ENCODE measurements at regions not wholly inside any gene's neighbourhood (a gene's known extent, or its start where the extent isn't known, plus 50 kb on each side); places are given as distances from the start of the nearest gene placed in this dataset.

DNA sequence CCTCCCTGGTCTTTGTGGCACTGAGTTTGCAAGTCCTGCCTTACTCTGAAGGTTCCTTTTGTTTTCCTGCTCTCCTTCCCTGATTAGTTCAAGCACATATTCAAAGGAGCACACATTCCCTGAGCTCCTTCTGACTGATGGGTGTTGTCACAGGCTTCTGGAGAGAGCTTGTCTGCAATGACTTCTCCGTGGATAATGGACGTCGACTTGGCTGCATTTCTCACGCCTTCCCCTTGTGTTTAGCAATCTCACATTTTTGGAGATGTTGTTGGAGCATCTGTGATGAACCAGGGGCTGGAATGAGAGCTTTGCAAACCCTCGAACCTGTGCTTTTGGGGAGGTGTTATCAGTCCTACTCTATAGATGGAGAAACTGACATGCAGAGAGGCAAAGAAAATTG lies 375.4 kb upstream of the PROK2 start:
- no peak for DNase-seq
- Mint-ChIP-seq H3K27me3 (no peaks in the 10 kb centered on the region), H3K36me3 (ENCODE audit: low read depth) (no peaks in the 10 kb centered on the region), H3K27ac (no peak overlapping the region), H3K4me3 (no peak overlapping the region), H3K9me3 (no peaks in the 10 kb centered on the region), H3K4me1 (no peaks in the 10 kb centered on the region)
- ChIA-PET CTCF (interaction anchor here (0.6 to 1.3 kb wide), 2 partner anchors 16 to 247 kb away, joined by 3 to 4 read pairs; no protein-coding TSS in a partner anchor), POLR2A (no interaction called here)

DNA sequence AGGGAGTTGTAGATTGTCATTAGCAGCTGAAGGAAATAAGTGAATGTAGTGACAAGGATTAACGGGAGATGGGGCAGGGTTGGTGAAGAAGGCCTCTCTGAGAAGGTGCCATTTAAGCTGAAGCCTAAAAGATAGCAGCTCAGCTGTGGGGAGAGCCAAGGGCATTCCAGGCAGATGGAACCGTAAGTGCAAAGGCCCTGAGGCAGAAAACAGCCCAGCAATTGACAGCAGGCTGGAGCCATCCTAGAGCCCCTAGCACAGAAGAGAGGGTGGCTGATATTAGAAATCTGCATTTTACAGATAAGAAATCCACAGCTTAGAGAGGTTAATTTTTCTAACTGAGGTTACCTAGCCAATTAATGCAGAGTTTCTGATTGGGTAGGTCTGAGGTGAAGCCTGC lies 374.5 kb upstream of the PROK2 start:
- Mint-ChIP-seq H3K27ac (no peak overlapping the region), H3K36me3 (ENCODE audit: low read depth) (no peaks in the 10 kb centered on the region), H3K27me3 (no peaks in the 10 kb centered on the region), H3K9me3 (peaks cover 3% of the 10 kb centered on the region), H3K4me3 (no peak overlapping the region), H3K4me1 (no peaks in the 10 kb centered on the region)
- ChIA-PET CTCF (interaction anchor here (1.1 to 1.3 kb wide), 2 partner anchors 15 to 20 kb away, joined by 3 to 4 read pairs; no protein-coding TSS in a partner anchor), POLR2A (no interaction called here)
- DNase-seq: no peak

DNA sequence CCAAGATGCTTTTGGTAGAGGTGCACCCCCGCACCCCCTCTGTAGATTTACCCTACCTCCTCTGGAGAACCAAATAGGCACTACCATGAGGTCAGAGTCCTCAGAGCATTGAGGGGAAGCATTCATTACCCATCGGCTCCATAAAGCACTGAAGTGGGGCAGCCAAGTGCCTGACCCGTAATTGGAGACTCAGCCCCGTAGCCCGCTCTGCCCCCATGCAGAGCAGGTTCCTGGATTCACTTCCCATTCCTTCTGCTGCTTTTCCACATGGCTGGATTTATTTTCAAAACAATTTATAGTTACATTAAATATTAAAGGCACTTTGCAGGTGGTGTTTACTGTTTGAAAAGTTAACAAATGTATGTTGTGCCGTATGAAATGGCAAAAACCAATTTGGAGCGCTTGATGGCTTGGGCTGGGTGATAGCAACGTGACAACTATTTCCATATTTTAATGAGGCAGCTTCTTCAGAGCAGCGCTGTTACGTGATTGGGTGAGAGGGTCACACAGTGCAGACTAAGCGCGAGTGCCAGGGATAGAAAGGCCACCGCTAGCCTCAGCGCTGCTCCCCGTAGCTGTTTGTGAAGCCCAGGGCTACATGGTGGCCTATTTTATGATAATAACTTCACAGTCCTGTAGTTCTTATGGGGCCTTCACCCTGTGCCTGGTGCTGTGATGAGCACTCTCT lies 373.8 kb upstream of the PROK2 start:
- ChIA-PET CTCF (interaction anchor here (0.6 to 1.1 kb wide), 2 partner anchors 21 to 692 kb away, joined by 3 to 4 read pairs; no protein-coding TSS in a partner anchor), POLR2A (no interaction called here)
- no peak overlapping the region for H3K4me3 Mint-ChIP-seq
- H3K4me1 Mint-ChIP-seq: no peaks in the 10 kb centered on the region
- no peak overlapping the region for H3K27ac Mint-ChIP-seq
- DNase-seq: no peak
- H3K9me3 Mint-ChIP-seq: peaks cover 3% of the 10 kb centered on the region
- no peaks in the 10 kb centered on the region for H3K27me3 Mint-ChIP-seq
- no peaks in the 10 kb centered on the region for H3K36me3 Mint-ChIP-seq (ENCODE audit: low read depth)

DNA sequence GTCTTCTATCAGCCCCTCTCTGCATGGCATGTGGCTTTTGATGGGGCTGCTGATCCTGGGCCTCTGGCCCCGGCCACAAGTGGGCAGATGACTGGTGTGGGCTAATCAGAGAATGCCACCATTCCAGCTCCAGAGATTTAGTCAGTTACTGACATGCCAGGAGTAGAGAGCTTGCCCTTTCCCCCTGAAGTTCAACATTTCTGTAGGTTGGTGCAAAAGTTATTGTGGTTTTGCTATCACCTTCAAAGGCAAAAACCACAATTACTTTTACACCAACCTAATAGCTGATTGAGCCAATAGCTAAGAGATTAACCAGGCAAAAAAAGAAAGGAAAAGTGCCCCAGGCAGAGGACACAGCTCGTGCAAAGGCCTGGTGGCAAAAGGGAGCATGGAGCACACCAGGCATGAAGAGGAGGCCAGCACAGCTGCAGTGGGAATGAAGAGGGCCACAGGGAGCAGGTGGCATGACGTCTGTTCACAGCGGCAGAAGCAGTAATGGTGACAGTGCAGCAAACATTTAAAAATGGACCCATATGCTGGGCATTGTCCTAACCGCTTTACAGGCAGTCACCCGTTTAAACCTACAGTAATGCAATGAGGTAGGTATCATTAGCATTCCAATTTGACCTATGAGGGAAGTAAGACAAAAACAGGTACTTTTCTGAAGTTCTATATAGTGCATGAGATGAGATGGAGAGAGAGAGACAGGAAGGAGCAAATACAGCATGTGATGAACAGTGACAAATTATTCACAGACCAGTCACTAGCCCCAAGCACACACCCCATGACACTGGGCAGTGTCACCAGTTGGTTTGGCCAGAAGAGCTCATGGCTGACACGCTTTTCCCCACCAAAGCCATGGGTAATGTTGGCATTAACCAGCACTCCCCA lies 373.0 kb upstream of the PROK2 start:
- ChIA-PET POLR2A (no interaction called here), CTCF (interaction anchor here (0.6 to 1.6 kb wide), 2 partner anchors 12 to 692 kb away, joined by 4 to 5 read pairs; no protein-coding TSS in a partner anchor)
- H3K27me3 Mint-ChIP-seq: no peaks in the 10 kb centered on the region
- peaks cover 3% of the 10 kb centered on the region for H3K9me3 Mint-ChIP-seq
- DNase-seq: no peak
- no peak overlapping the region for H3K4me3 Mint-ChIP-seq
- no peaks in the 10 kb centered on the region for H3K36me3 Mint-ChIP-seq (ENCODE audit: low read depth)
- H3K27ac Mint-ChIP-seq: no peak overlapping the region
- no peaks in the 10 kb centered on the region for H3K4me1 Mint-ChIP-seq

DNA sequence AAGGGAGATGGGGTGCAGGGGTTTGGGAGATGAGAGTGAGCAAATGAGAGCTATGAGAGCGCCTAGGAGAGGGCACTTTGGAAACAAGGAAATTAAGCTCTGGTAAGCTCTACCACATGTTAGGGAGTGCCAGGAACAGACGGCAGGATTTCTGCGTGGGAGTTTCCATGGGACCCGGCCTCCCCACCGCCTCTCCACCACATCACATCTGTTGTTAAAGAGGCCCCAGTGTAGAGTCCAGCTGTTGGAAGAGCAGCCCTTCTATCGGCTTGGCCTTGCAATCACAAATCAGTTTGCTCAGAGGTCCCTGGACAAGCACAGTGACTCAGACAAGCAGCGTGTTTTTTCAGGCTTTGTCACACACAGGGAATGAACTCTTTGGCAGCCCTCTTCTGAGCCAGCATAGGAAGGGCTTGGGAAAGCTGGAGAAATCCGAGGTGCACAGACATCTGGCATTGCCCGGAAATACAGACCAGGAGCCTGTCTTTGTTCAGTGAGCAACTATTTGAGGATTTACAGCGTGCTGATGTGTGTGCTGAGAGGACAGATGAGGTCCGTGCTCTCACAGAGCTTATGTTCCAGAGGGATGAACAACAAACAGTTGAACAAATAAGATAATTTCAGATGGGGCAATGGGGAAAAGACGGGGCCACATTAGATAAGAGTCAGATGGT lies 370.6 kb upstream of the PROK2 start:
- no peak overlapping the region for H3K27ac Mint-ChIP-seq
- ChIA-PET POLR2A (no interaction called here), CTCF (no interaction called here)
- no peak overlapping the region for H3K4me3 Mint-ChIP-seq
- H3K36me3 Mint-ChIP-seq (ENCODE audit: low read depth): no peaks in the 10 kb centered on the region
- H3K9me3 Mint-ChIP-seq: peaks cover 3% of the 10 kb centered on the region
- DNase-seq: no peak
- H3K27me3 Mint-ChIP-seq: no peaks in the 10 kb centered on the region
- H3K4me1 Mint-ChIP-seq: no peaks in the 10 kb centered on the region

DNA sequence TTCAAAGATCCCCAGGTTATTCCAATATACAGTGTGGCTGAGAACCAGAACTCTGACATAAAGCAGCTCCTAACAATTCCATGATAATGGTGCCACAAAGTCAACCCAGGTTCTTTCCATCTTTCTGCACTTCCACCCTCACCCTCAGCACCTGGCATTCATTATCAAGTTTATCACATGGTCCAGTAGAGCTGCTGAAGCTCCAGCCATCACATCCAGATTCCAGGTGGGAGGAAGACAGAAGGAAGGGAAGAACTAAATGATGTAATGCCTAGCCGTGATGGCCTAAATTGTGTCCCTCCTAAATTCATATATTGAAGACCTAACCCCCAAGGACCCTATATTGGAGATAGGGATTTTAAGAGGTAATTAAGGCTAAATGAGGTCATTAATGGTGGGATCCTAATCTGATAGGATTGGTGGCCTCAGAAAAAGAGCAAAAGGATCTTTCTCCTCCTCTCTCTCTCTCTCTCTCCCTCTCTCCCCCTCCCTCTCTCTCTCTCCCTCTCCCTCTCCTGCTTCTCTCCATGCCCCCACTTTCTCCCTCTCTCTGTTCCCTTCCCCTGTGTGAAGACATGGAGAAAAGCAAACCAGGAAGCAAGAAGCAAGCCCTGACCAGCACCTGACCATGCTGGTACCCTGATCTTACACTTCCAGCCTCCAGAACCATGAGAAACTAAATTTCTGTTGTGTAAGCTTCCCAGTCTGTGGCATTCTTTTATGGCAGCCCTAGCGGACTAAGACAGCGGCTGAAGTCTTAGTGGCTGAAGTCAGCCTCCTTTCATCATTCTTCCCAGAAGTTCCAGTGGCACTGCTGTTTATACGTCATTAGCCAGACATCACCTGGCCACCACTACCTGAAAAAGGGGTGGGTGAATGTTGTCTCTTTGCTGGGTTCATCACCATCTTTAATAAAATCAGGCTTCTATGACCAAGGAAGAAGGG lies 369.7 kb upstream of the PROK2 start:
- DNase-seq: no peak
- Mint-ChIP-seq H3K4me3 (no peak overlapping the region), H3K36me3 (ENCODE audit: low read depth) (no peaks in the 10 kb centered on the region), H3K9me3 (peaks cover 3% of the 10 kb centered on the region), H3K27ac (no peak overlapping the region), H3K4me1 (no peaks in the 10 kb centered on the region), H3K27me3 (no peaks in the 10 kb centered on the region)
- CTCF ChIA-PET: interaction anchor here (1.4 kb wide), 1 partner anchor 10 kb away, joined by 5 read pairs; no protein-coding TSS in a partner anchor
- POLR2A ChIA-PET: no interaction called here

DNA sequence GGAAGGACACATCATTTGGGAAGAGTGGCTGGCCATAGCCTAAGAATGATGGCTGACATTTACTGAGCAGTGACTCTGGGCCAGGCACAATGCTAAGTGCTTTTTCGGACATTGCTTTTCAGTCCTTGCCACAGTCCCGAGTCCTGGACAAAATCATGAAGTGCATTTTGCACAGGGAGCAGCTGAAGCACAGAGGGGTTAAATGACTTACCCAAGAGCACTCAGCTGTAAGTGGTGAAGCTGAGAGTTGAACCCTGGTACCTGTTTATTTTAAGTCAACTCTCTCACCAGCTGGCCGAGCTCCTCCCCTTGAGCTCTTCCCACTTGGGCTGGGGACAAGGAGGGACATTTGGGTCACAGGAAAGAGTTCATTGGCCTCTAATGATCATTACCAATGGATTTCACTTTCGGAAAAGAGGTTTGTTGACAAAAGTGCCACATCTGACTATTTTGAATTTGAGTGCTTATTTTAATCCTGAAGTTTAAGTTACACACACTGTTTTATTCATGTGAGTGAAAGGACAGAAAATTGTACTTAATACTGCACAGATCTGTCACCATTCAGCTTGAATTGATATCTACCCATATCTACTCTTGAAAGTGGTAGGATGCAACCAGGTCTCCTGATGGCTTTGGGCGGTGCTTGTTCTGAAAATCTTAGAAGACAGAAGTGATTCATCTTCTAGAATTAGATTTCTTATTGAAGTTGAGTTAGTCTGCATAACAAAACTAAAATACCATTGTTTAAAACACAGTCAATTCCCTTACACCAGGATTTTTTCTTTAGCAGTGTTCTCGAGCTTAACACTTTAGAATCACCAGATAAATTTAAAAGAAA lies 368.7 kb upstream of the PROK2 start:
- Mint-ChIP-seq H3K4me1 (no peaks in the 10 kb centered on the region), H3K27me3 (no peaks in the 10 kb centered on the region), H3K36me3 (ENCODE audit: low read depth) (no peaks in the 10 kb centered on the region), H3K9me3 (peaks cover 3% of the 10 kb centered on the region), H3K27ac (no peak overlapping the region), H3K4me3 (no peak overlapping the region)
- POLR2A ChIA-PET: no interaction called here
- CTCF ChIA-PET: interaction anchor here (1.4 kb wide), 1 partner anchor 9 kb away, joined by 5 read pairs; no protein-coding TSS in a partner anchor
- DNase-seq: no peak

DNA sequence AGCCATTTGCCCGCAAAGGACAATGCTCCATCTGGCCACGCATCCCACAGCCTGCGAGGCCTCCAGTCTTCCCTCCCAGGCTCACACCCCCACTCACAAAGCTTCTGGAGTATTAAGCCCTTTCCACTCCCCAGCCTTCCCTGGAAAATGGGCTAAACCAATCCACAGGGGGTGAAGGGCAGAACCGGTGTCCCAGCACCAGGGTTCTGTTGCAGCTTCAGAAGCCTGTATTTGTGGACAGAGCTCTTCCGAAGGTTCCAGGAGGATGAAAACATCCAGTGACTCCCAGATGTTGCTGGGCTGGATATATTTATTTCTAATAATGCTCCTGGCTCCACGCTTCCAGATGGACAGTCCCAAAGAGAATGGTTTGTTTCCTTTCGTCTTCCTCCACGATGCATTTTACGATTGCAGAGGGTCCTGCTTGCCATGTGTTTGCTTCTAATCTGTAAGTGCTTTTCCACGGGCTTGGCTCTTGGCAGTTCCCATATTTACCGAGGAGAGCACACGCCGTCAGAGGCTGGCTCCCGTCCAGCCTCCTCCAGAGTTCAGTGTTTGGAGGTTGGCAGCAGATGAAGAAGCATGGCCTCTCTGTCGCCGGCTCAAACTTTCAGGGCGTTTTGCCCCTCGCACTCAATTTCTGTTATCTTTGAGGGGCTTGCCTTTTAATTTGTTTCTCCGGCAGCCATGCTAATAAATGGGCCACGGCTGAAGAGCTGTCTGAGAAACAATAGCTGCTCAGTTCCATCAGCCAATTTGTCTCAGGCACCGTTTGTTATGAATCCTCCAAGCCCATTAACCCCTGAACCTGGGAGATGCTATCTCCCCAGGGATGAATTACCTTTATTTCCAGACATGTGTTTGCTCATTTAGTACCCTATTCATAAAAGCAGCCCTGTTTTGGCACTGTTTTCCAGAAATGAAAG lies 367.9 kb upstream of the PROK2 start:
- peaks cover 12% of the 10 kb centered on the region for H3K9me3 Mint-ChIP-seq
- ChIA-PET POLR2A (no interaction called here), CTCF (no interaction called here)
- no peak for DNase-seq
- no peak overlapping the region for H3K27ac Mint-ChIP-seq
- no peak overlapping the region for H3K4me3 Mint-ChIP-seq
- no peaks in the 10 kb centered on the region for H3K4me1 Mint-ChIP-seq
- H3K36me3 Mint-ChIP-seq (ENCODE audit: low read depth): no peaks in the 10 kb centered on the region
- H3K27me3 Mint-ChIP-seq: no peaks in the 10 kb centered on the region

DNA sequence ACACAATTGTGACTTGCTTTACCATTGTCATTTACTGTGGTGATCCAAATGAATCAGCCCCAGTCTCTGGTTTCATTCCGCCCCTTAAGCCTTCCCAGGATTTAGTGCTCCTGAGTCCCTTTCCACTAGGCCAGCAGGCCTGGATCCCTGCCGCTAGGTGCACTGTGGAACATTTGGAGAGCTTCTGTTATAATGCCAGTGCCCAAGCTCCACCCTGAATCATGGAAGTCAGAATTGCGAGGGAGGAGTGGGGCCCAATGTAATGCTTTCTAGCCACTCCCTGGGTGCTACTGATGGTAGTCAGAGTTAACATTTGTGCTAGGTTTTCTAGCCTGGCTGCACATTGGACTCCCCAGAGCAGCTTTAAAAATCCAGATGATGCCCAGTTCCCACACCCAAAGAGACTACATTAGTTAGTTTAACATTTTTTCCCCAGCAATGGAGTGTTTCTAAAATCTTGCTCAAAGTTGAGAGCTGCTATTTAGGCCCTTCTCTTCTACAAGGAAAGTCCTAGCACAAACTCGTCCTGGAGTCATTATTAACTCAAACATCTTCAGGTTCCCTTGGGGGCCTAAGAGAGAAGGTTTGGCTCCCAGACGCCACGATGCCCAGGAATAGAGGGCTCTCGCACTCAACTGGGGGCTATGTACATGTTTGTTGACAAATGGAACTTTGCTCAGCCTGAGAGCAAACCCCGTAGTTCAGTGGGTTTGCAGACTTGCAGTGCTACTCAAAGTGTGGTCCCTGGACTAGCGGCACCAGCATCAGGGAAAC lies 366.7 kb upstream of the PROK2 start:
- Mint-ChIP-seq H3K27ac (no peak overlapping the region), H3K9me3 (peaks cover 12% of the 10 kb centered on the region), H3K4me1 (no peaks in the 10 kb centered on the region), H3K27me3 (no peaks in the 10 kb centered on the region), H3K4me3 (no peak overlapping the region), H3K36me3 (ENCODE audit: low read depth) (no peaks in the 10 kb centered on the region)
- CTCF ChIA-PET: interaction anchor here (0.6 kb wide), 1 partner anchor 10 kb away, joined by 3 read pairs; no protein-coding TSS in a partner anchor
- DNase-seq: no peak
- POLR2A ChIA-PET: no interaction called here

DNA sequence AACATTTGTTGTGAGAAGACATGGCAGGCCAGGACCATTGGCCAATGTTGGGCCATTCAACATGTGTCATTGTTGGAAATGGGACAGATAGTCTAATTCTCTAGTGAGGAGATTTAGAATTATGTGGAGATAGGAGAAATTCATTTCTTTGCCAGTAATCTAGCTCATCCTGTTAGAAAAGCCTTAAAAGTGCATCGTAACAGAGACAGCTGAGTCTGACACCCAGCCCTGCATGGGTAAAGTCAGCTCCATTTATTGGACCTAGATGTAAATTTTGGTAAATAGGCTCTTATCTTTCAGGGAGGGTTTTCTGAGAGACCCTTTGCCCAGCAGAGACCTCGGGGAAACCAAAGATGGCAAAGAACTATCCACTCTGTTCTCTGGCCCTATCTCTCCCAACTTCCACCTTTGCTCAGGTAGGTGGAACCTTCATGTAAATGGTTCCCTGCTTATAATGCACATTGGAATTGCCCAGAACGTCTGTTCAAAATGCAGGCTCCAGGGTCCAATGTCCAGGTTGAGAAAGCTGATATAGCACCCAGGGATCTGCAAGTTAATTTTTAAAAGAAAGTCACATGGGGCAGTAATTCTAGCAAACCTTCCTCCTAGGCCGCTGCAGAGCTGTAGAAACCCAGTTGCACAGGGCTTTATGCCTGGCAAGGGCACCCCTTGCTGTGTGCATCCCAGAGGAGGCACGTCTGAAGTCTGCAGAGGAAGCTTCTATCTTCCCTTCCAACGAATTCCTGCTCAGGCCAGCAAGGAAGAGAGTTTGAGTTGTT lies 365.9 kb upstream of the PROK2 start:
- POLR2A ChIA-PET: no interaction called here
- H3K9me3 Mint-ChIP-seq: peaks cover 12% of the 10 kb centered on the region
- no peak overlapping the region for H3K27ac Mint-ChIP-seq
- H3K36me3 Mint-ChIP-seq (ENCODE audit: low read depth): no peaks in the 10 kb centered on the region
- CTCF ChIA-PET: interaction anchor here (0.6 kb wide), 1 partner anchor 11 kb away, joined by 3 read pairs; no protein-coding TSS in a partner anchor
- no peaks in the 10 kb centered on the region for H3K27me3 Mint-ChIP-seq
- no peaks in the 10 kb centered on the region for H3K4me1 Mint-ChIP-seq
- no peak overlapping the region for H3K4me3 Mint-ChIP-seq
- no peak for DNase-seq
